Smooth muscle cell (in vitro differentiated cells): ENCODE measurements at regions not wholly inside any gene's neighbourhood (a gene's known extent, or its start where the extent isn't known, plus 50 kb on each side); places are given as distances from the start of the nearest gene placed in this dataset.

Source experiments
- DNase-seq: peaks from one replicate; lab custom pipeline; 2025; ENCODE audit not compliant: unreplicated experiment; lab: John Stamatoyannopoulos, UW
- H2AFZ ChIP-seq: fragments of 200-600 bp; sonication (generic); 2 replicates; pipeline ENCODE4 v1.6.0; 2016; ENCODE audit warnings: antibody characterized with exemption, low read depth, mild to moderate bottlenecking
- H3F3A ChIP-seq: fragments of 200-600 bp; sonication (generic); 2 replicates; pipeline ENCODE4 v1.6.0; 2017; ENCODE audit warnings: antibody characterized with exemption, low read depth
- H3K27ac ChIP-seq: fragments of 200-600 bp; sonication (generic); 2 replicates; pipeline ENCODE4 v1.5.1; 2016; ENCODE audit warnings: low read depth, mild to moderate bottlenecking
- H3K27me3 ChIP-seq: fragments of 200-600 bp; sonication (generic); 2 replicates; pipeline ENCODE4 v1.6.1; 2016; ENCODE audit warnings: low read depth, mild to moderate bottlenecking
- H3K36me3 ChIP-seq: fragments of 200-600 bp; sonication (generic); 2 replicates; pipeline ENCODE4 v1.5.1; 2016; ENCODE audit warnings: low read depth
- H3K4me1 ChIP-seq: fragments of 200-600 bp; sonication (generic); 2 replicates; pipeline ENCODE4 v1.5.1; 2016; ENCODE audit warnings: low read depth
- H3K4me2 ChIP-seq: fragments of 200-600 bp; sonication (generic); 2 replicates; pipeline ENCODE4 v1.6.0; 2016; ENCODE audit warnings: mild to moderate bottlenecking
- H3K4me3 ChIP-seq: fragments of 200-600 bp; sonication (generic); 2 replicates; pipeline ENCODE4 v1.5.1; 2016; ENCODE audit warnings: mild to moderate bottlenecking
- H3K79me2 ChIP-seq: fragments of 200-600 bp; sonication (generic); 2 replicates; pipeline ENCODE4 v1.6.0; 2016; ENCODE audit warnings: low read depth, mild to moderate bottlenecking
- H3K9ac ChIP-seq: fragments of 200-600 bp; sonication (generic); 2 replicates; pipeline ENCODE4 v1.6.0; 2016; ENCODE audit warnings: low read depth
- H3K9me3 ChIP-seq: fragments of 200-600 bp; sonication (generic); replicated peaks from 2 replicates; pipeline ENCODE4 v1.5.1; 2016; ENCODE audit warnings: low read depth
- H4K20me1 ChIP-seq: fragments of 200-600 bp; sonication (generic); 2 replicates; pipeline ENCODE4 v1.6.0; 2016; ENCODE audit warnings: low read depth
- CTCF ChIP-seq: fragments of 200-600 bp; sonication (generic); IDR thresholded peaks from 2 replicates; pipeline ENCODE4 v1.5.1; 2017; ENCODE audit warnings: borderline replicate concordance, mild to moderate bottlenecking, antibody characterized with exemption; ENCODE audit not compliant: insufficient read depth, poor library complexity, severe bottlenecking
- WGBS: methylation state at CpG from one replicate; pipeline ENCODE4 v1.1.7; 2016; ENCODE audit warnings: low lambda C conversion rate; 5-methylcytosine and 5-hydroxymethylcytosine counted together

- H3K36me3 ChIP-seq = no peaks in the 10 kb centered on the region
- no peak overlapping the region for H3K4me2 ChIP-seq
- no peaks in the 10 kb centered on the region for H3K79me2 ChIP-seq
- no peaks in the 10 kb centered on the region for H3F3A ChIP-seq
- no peak overlapping the region for H3K9ac ChIP-seq
- H3K9me3 ChIP-seq = no peaks in the 10 kb centered on the region
- no peak for TF ChIP-seq CTCF
- H3K4me1 ChIP-seq = no peaks in the 10 kb centered on the region
- no peak for DNase-seq
- H3K4me3 ChIP-seq = no peak overlapping the region
- no peaks in the 10 kb centered on the region for H3K27me3 ChIP-seq
- H3K27ac ChIP-seq = no peak overlapping the region
- no peaks in the 10 kb centered on the region for H4K20me1 ChIP-seq
- no peak overlapping the region for H2AFZ ChIP-seq
Measured at GRCh38 chr9:3006851-3007250, 163.0 kb upstream of the PUM3 start.

- no peaks in the 10 kb centered on the region for H3K79me2 ChIP-seq
- no peaks in the 10 kb centered on the region for H3K27me3 ChIP-seq
- 90% methylated on average over 1 of the region's 1 CpG for WGBS
- no peak overlapping the region for H3K27ac ChIP-seq
- H3K4me3 ChIP-seq = no peak overlapping the region
- DNase-seq = no peak
- no peaks in the 10 kb centered on the region for H3F3A ChIP-seq
- no peak overlapping the region for H3K4me2 ChIP-seq
- H3K9me3 ChIP-seq = no peaks in the 10 kb centered on the region
- no peak overlapping the region for H3K9ac ChIP-seq
- H3K4me1 ChIP-seq = no peaks in the 10 kb centered on the region
- no peak overlapping the region for H2AFZ ChIP-seq
- no peaks in the 10 kb centered on the region for H3K36me3 ChIP-seq
- H4K20me1 ChIP-seq = no peaks in the 10 kb centered on the region
- TF ChIP-seq CTCF = no peak
Measured at GRCh38 chr9:3004572-3004971, 160.7 kb upstream of the PUM3 start.

- H3K4me1 ChIP-seq = no peaks in the 10 kb centered on the region
- H4K20me1 ChIP-seq = no peaks in the 10 kb centered on the region
- TF ChIP-seq CTCF = no peak
- H3K36me3 ChIP-seq = no peaks in the 10 kb centered on the region
- no peak overlapping the region for H2AFZ ChIP-seq
- no peak for DNase-seq
- H3K27ac ChIP-seq = no peak overlapping the region
- no peaks in the 10 kb centered on the region for H3K79me2 ChIP-seq
- H3K9me3 ChIP-seq = no peaks in the 10 kb centered on the region
- H3K4me2 ChIP-seq = no peak overlapping the region
- H3K4me3 ChIP-seq = no peak overlapping the region
- H3F3A ChIP-seq = no peaks in the 10 kb centered on the region
- no peak overlapping the region for H3K9ac ChIP-seq
- no peaks in the 10 kb centered on the region for H3K27me3 ChIP-seq
Measured at GRCh38 chr9:3001311-3001710, 157.4 kb upstream of the PUM3 start.

GRCh38 chr9:2992427-2992826, 148.5 kb upstream of the PUM3 start:
- Histone ChIP-seq H3K27ac (no peak overlapping the region), H3K9ac (no peak overlapping the region), H3K9me3 (no peaks in the 10 kb centered on the region), H3K4me2 (no peak overlapping the region), H3K79me2 (no peaks in the 10 kb centered on the region), H3F3A (no peaks in the 10 kb centered on the region), H3K4me3 (no peak overlapping the region), H3K27me3 (peaks cover 5% of the 10 kb centered on the region), H3K36me3 (no peaks in the 10 kb centered on the region), H3K4me1 (no peaks in the 10 kb centered on the region), H4K20me1 (no peaks in the 10 kb centered on the region), H2AFZ (no peak overlapping the region)
- DNase-seq = no peak
- TF ChIP-seq CTCF = no peak
- WGBS = 88% methylated on average over 1 of the region's 1 CpG
